Ectodermal cell (in vitro differentiated cells): ENCODE measurements at regions not wholly inside any gene's neighbourhood (a gene's known extent, or its start where the extent isn't known, plus 50 kb on each side); places are given as distances from the start of the nearest gene placed in this dataset.

Source experiments
- H3K27ac ChIP-seq: 2 replicates; pipeline ENCODE4 v1.7.0; 2013; ENCODE audit warnings: mild to moderate bottlenecking, low read depth, low read length; ENCODE audit not compliant: insufficient read depth, poor library complexity, severe bottlenecking
- H3K27me3 ChIP-seq: 2 replicates; pipeline ENCODE4 v1.7.0; 2013; ENCODE audit warnings: mild to moderate bottlenecking, low read length; ENCODE audit not compliant: insufficient read depth, control insufficient read depth, poor library complexity, severe bottlenecking
- H3K36me3 ChIP-seq: one replicate; pipeline ENCODE4 v1.7.0; 2013; ENCODE audit warnings: low read length; ENCODE audit not compliant: control insufficient read depth, insufficient read depth
- H3K4me1 ChIP-seq: one replicate; pipeline ENCODE4 v1.7.0; 2013; ENCODE audit warnings: low read length; ENCODE audit not compliant: control insufficient read depth, insufficient read depth
- H3K4me3 ChIP-seq: 2 replicates; pipeline ENCODE4 v1.7.0; 2013; ENCODE audit warnings: low read depth, low read length, control low read depth; ENCODE audit not compliant: insufficient read depth
- H3K9me3 ChIP-seq: 2 replicates; pipeline ENCODE4 v1.7.0; 2013; ENCODE audit warnings: mild to moderate bottlenecking, low read length, moderate library complexity; ENCODE audit not compliant: control insufficient read depth
- WGBS, 2 experiments: methylation state at CpG; one replicate each; pipeline ENCODE4 v1.1.7; 2013; ENCODE audit warnings: missing lambda C conversion rate in 2 of 2; 5-methylcytosine and 5-hydroxymethylcytosine counted together

DNA sequence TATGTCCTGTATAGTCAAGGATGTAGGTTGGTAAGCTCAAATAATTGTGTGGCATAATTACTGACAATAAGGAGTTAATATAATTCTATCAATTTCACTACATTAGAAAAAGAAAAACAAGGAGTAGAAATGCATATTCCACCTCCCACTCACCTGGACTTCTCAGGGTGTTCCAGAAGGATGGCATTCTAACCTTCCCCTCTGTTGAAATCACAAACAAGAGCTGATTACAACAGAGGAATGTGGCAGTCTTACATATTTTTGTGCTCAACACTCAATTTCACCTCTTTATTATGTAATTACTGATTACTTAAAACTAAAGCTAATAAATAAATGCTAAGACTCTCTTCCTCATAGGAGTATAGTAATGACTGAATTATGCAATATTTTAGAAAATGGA lies 745.3 kb downstream of the DTWD2 start:
- no peak overlapping the region for H3K27ac ChIP-seq
- no peak overlapping the region for H3K4me3 ChIP-seq
- no peaks in the 10 kb centered on the region for H3K27me3 ChIP-seq
- no peaks in the 10 kb centered on the region for H3K36me3 ChIP-seq
- no peaks in the 10 kb centered on the region for H3K4me1 ChIP-seq
- H3K9me3 ChIP-seq, result no peaks in the 10 kb centered on the region

DNA sequence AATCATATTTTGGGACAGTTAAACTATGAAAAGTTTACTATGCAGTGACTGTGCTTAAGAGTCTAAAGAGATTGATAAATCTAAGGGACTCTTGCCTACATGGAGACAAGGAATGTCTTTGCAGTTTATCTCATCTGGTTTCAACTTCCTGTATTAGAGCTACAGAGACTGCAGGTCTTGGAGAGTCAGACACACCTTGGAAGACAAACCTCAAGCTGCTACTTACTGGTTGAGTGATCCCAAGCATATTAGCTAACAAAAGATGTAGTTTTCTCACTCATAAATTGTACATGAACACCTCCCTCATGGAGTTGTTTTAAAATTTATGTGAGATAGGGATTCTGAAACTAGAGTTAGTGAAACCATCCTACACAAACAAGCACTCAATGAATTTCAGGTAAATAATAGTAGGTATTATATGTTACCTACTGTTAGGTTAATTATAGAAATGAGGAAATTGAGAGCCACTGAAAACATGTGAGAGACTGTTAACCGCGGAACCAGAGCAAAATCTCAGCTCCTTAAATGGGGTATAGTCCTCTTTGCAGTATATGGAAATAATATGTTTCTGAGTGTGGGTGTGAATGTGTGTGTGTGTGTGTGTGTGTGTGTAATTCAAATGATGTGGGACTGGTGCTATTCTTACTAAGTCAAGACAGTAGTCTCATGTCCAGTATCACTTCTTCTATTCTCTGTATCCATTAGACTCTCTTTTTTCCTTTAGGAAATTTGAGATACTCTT lies 752.1 kb downstream of the DTWD2 start:
- no peaks in the 10 kb centered on the region for H3K27me3 ChIP-seq
- H3K4me3 ChIP-seq, result no peak overlapping the region
- H3K4me1 ChIP-seq, result no peaks in the 10 kb centered on the region
- H3K27ac ChIP-seq, result no peak overlapping the region
- no peaks in the 10 kb centered on the region for H3K36me3 ChIP-seq
- no peaks in the 10 kb centered on the region for H3K9me3 ChIP-seq
- 97 to 100% methylated on average over 2 of the region's 2 CpGs for WGBS, 2 experiments

DNA sequence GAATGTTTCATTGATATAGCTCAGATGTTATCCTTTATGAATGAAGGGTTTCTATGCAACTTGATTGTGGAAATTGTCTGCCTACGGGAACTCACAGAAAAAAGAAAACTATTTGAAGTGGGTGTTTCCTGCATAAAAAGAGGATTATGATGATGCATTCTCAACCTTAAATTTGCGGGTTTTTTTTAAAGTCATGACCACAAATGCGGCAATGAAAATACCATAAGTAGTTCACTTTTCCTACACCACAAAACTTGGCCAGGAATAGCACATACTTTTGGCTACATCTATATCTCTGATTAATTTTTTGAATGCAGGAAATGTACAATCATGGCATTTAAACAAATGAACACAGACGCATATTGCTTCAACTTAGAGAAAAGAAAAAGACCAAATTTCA lies 754.7 kb downstream of the DTWD2 start:
- Histone ChIP-seq H3K4me1 (no peaks in the 10 kb centered on the region), H3K4me3 (no peak overlapping the region), H3K36me3 (no peaks in the 10 kb centered on the region), H3K27me3 (no peaks in the 10 kb centered on the region), H3K27ac (no peak overlapping the region), H3K9me3 (no peaks in the 10 kb centered on the region)
- WGBS, 2 experiments, result 97% methylated on average over 3 of the region's 4 CpGs

DNA sequence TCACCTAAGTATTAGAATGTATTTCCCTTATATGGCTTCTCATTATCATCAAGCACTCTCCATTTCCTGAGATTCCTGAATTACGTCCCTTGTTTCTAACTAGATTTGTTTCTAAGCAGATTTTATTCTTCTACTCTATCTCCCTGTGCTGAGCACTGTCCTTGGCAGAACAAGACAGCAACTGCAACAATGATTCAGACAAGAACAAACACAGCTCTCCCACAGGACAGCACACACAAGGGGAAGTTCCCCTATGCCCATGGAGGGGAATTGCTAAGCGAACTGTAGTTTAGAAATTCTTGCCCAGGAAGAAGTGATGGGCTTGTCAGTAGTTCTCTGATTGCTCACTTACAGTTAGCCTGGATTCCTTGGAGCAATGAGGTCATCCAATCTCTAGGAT lies 759.9 kb downstream of the DTWD2 start:
- Histone ChIP-seq H3K27me3 (no peaks in the 10 kb centered on the region), H3K4me3 (no peak overlapping the region), H3K27ac (no peak overlapping the region), H3K9me3 (no peaks in the 10 kb centered on the region), H3K4me1 (no peaks in the 10 kb centered on the region), H3K36me3 (no peaks in the 10 kb centered on the region)
- 88 to 89% methylated on average over 2 of the region's 2 CpGs for WGBS, 2 experiments

DNA sequence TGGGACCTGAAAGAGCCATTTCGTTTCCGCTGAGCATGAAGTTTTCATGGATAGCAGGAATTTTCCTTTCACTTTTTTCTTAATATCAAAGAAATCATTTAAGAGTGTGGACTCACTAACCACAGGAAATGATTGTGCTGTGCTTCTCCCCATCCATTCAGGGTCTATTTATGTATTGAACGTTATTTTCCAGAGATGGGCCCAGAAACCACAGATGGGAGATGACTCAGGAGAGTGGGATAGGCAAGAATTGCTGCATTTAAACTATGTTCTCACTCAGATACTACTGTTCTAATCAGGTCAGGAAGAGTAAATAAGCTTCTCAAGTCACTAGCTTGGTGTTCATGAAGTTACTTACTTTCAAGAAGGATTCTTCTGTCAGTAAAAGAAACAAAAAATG lies 763.8 kb downstream of the DTWD2 start:
- no peak overlapping the region for H3K4me3 ChIP-seq
- H3K4me1 ChIP-seq, result no peaks in the 10 kb centered on the region
- H3K27ac ChIP-seq, result no peak overlapping the region
- 87 to 100% methylated on average over 1 to 3 of the region's 3 CpGs for WGBS, 2 experiments
- H3K9me3 ChIP-seq, result no peaks in the 10 kb centered on the region
- H3K27me3 ChIP-seq, result no peaks in the 10 kb centered on the region
- no peaks in the 10 kb centered on the region for H3K36me3 ChIP-seq

DNA sequence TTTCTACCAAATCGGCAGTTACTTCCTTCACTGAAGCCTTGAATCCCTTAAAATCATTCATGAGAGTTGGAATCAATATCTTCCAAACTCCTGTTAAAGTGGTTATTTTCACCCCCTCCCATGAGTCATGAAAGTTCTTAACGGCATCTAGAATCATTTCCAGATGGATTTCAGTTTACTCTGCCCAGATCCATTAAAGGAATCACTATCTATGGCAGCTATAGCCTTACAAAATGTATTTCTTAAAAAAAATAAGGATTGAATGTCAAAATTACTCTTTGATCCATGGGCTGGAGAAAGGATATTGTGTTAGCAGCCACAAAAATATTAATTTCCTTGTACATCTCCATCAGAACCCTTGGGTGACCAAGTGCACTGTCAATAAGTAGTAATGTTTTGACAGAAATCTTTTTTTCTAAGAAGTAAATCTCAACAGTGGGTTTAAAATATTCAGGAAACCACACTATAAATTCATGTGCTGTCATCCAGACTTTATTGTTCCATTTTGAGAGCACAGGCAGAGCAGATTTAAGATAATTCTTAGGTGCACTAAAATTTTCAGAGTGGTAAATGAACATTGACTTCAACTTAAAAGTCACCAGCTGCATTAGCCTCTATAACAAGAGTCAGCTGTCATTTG lies 767.7 kb downstream of the DTWD2 start:
- H3K9me3 ChIP-seq, result no peaks in the 10 kb centered on the region
- 92 to 93% methylated on average over 2 of the region's 2 CpGs for WGBS, 2 experiments
- H3K4me1 ChIP-seq, result no peaks in the 10 kb centered on the region
- H3K27me3 ChIP-seq, result no peaks in the 10 kb centered on the region
- H3K4me3 ChIP-seq, result no peak overlapping the region
- H3K27ac ChIP-seq, result no peak overlapping the region
- no peaks in the 10 kb centered on the region for H3K36me3 ChIP-seq

DNA sequence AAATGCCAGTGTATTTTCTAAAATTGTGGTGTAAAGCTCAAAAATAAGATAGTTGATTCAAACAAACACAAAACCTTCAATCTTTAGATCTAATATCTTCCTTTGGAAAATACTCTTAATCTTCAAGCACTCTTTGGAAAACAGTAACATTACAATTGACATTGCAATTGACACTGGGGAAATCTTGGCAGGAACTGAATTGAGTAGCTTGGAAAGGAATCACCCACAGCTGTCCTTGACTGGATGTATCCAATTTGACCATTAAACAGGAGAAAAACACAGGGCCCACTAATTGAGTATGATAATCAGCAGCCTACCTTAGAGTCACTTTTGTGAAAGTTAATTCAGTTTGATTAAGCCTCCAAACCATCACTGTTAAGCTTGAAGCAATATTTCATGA lies 776.7 kb downstream of the DTWD2 start:
- no peaks in the 10 kb centered on the region for H3K36me3 ChIP-seq
- H3K4me3 ChIP-seq, result no peak overlapping the region

DNA sequence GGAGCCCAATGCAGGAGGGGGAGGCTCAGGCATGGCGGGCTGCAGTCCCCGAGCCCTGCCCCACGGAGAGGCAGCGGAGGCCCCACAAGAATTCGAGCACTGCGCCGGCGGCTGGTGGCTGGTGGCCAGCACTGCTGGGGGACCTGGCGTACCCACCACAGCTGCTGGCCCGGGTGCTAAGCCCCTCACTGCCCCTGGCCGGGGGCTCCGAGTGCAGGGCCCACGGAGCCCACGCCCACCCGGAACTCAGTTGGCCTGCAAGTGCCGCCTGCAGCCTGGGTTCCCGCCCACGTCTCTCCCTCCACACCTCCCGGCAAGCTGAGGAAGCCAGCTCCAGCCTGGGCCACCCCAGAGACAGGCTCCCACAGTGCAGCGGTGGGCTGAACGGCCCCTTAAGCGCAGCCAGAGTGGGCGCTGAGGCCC lies 780.3 kb downstream of the DTWD2 start:
- Histone ChIP-seq H3K4me3 (no peak overlapping the region), H3K4me1 (no peaks in the 10 kb centered on the region), H3K9me3 (no peaks in the 10 kb centered on the region), H3K27me3 (no peaks in the 10 kb centered on the region), H3K27ac (no peak overlapping the region), H3K36me3 (no peaks in the 10 kb centered on the region)
- 91 to 95% methylated on average over 23 of the region's 23 CpGs for WGBS, 2 experiments

More for the DNA sequence above, 776.7 kb downstream of the DTWD2 start:
- Histone ChIP-seq H3K27me3 (no peaks in the 10 kb centered on the region), H3K27ac (no peak overlapping the region), H3K9me3 (no peaks in the 10 kb centered on the region), H3K4me1 (no peaks in the 10 kb centered on the region)

DNA sequence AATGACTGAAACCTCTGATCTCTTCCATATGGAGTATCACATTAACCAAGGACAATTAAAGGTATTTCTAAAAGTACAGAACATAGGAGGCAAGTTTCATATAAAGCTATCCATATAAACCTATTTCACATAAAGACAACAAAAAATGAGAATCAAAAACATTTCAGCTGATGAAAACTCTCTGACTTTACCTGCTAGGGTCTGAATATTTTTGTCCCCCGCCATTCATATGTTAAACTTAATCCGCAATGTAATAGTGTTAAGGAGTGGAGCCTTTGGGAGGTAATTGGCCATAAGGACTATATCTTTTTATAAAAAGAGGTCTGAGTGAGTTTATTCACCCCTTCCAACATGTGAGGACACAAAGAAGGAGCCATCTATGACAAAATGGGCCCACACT lies 788.5 kb downstream of the DTWD2 start:
- Histone ChIP-seq H3K9me3 (no peaks in the 10 kb centered on the region), H3K4me3 (no peak overlapping the region), H3K27ac (no peak overlapping the region), H3K36me3 (no peaks in the 10 kb centered on the region), H3K27me3 (no peaks in the 10 kb centered on the region), H3K4me1 (no peaks in the 10 kb centered on the region)
- 87 to 100% methylated on average over 2 of the region's 2 CpGs for WGBS, 2 experiments

DNA sequence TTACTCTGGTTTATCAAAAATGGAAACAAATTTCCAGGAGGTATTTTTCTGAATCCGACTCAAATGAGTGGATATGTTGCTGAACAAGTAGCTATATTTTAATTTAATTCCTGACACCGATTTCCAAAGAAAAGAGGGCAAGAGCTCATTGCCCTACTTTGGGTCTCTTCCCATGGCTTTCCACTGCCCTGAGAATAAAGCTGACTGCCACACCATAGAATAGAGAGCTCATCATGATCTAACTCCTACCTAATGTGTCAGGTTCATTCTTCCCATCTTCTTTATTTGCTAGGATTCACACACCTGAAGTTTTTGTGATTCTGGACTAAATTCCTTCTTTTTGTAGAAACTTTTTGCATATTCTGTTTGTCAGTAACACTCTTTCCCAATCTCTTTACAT lies 792.1 kb downstream of the DTWD2 start:
- Histone ChIP-seq H3K4me1 (no peaks in the 10 kb centered on the region), H3K9me3 (no peaks in the 10 kb centered on the region), H3K36me3 (no peaks in the 10 kb centered on the region), H3K27ac (no peak overlapping the region), H3K4me3 (no peak overlapping the region), H3K27me3 (no peaks in the 10 kb centered on the region)
- WGBS, 2 experiments, result 90 to 96% methylated on average over 1 to 2 of the region's 2 CpGs
